HL-60 (cell line): ENCODE measurements at regions not wholly inside any gene's neighbourhood (a gene's known extent, or its start where the extent isn't known, plus 50 kb on each side); places are given as distances from the start of the nearest gene placed in this dataset.
"Not testable (repeated sequence)": the region's sequence is repeated elsewhere in the genome, so short reads cannot be mapped to it uniquely, and the experiment has no call there.

Experiments used
- CTCF ChIP-seq: IDR thresholded peaks from one replicate; pipeline ENCODE4 v1.5.1; 2011; ENCODE audit warnings: low read length, control low read depth, inconsistent platforms; ENCODE audit not compliant: insufficient read depth
- GABPA ChIP-seq: IDR thresholded peaks from 2 replicates; pipeline ENCODE4 v1.6.1; 2012; ENCODE audit warnings: low read depth
- POLR2AphosphoS5 ChIP-seq: IDR thresholded peaks from 2 replicates; pipeline ENCODE4 v1.6.1; 2012; ENCODE audit warnings: low read depth
- SPI1 ChIP-seq: IDR thresholded peaks from 2 replicates; pipeline ENCODE4 v1.6.1; 2012; ENCODE audit warnings: low read depth, mild to moderate bottlenecking, borderline replicate concordance

- TF ChIP-seq CTCF, GABPA, SPI1, POLR2AphosphoS5: not testable (repeated sequence)
Measured at GRCh38 chr21:8449807-8450206, 2071.6 kb upstream of the TPTE start.
